Cardiac fibroblast (primary cell): ENCODE measurements at regions not wholly inside any gene's neighbourhood (a gene's known extent, or its start where the extent isn't known, plus 50 kb on each side); places are given as distances from the start of the nearest gene placed in this dataset.
"Not testable (repeated sequence)": the region's sequence is repeated elsewhere in the genome, so short reads cannot be mapped to it uniquely, and the experiment has no call there.

ENCODE experiments used
- DNase-seq, 2 donors: peaks; one replicate each; pipeline versions ENCODE4 v3.0.0 to v3.0.0-alpha.2; 2010; ENCODE audit warnings: low read depth in 2 of 2
- H3K4me3 ChIP-seq, 2 donors: replicated peaks in 1 of 2; 1 replicate in 1 of 2; 2 replicates in 1 of 2; pipeline ENCODE4 v1.5.1; 2011; ENCODE audit warnings: low read depth in 2 of 2, low read length in 2 of 2, mild to moderate bottlenecking in 2 of 2, moderate library complexity in 1 of 2
- TF ChIP-seq, protein P1 (sequence below): IDR thresholded peaks from one replicate; pipeline ENCODE4 v1.5.1; 2011; ENCODE audit warnings: low read depth, mild to moderate bottlenecking, low read length, inconsistent platforms

DNA sequence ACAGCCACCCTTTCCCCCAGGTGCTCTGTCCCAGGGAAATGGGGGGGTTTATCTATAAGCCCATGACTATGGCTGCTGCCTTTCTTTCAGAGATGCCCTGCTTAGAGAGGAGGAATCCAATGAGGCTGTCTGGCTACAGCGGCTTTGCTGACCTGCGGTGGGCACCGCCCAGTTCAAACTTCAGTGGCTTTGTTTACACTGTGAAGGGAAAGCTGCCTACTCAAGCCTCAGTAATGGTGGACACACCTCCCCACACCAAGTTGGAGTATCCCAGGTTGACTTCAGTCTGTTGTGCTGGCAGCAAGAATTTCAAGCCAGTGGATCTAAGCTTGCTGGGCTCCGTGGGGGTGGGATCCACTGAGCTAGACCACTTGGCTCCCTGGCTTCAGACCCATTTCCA, 869.2 kb downstream of the SLC6A15 start:
- no peak overlapping the region for H3K4me3 ChIP-seq
- TF ChIP-seq, protein P1, sequence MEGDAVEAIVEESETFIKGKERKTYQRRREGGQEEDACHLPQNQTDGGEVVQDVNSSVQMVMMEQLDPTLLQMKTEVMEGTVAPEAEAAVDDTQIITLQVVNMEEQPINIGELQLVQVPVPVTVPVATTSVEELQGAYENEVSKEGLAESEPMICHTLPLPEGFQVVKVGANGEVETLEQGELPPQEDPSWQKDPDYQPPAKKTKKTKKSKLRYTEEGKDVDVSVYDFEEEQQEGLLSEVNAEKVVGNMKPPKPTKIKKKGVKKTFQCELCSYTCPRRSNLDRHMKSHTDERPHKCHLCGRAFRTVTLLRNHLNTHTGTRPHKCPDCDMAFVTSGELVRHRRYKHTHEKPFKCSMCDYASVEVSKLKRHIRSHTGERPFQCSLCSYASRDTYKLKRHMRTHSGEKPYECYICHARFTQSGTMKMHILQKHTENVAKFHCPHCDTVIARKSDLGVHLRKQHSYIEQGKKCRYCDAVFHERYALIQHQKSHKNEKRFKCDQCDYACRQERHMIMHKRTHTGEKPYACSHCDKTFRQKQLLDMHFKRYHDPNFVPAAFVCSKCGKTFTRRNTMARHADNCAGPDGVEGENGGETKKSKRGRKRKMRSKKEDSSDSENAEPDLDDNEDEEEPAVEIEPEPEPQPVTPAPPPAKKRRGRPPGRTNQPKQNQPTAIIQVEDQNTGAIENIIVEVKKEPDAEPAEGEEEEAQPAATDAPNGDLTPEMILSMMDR: no peak

DNA sequence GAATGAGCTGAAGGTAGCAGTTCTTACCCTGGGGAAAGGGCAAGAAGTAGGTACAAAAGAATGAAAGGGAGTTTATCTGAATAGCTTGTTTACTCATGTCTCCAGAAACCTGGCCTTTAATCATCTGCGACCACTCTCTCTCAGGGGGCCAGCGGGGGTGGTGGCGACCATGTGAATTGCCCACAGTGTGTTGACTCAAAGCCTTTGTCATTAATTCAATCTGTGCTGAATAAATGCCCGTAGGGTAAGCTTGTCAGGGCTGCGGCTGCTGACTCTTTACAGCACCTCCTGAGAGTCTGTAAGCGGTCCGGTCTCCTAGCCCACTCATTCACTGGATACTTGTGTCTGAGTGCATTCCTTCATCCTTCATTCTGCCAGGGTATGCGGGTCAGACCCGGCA, 874.4 kb downstream of the SLC6A15 start:
- TF ChIP-seq, protein P1: no peak
- DNase-seq: no peak
- H3K4me3 ChIP-seq: no peak overlapping the region

More for the DNA sequence above, 869.2 kb downstream of the SLC6A15 start:
- no peak for DNase-seq

DNA sequence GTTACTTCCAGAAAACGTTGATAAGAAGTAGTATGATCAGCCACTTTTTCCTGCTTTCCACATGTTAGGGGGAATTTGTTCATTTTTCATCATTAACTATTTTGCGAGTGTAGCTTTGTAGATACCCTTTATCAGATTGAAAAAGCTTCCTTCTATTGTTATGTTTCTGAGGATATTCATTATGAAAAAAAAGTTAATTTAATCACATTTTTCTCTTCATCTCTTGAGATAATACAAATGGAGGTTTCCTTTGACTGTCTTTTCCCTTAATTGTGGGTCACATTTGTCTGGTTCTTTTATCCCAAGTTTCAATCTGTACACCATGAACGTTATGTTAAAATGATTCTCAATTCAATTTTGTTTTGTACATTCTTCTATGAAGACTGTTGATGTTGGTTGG, 875.7 kb downstream of the SLC6A15 start:
- no peak overlapping the region for H3K4me3 ChIP-seq
- TF ChIP-seq, protein P1: no peak
- no peak for DNase-seq

DNA sequence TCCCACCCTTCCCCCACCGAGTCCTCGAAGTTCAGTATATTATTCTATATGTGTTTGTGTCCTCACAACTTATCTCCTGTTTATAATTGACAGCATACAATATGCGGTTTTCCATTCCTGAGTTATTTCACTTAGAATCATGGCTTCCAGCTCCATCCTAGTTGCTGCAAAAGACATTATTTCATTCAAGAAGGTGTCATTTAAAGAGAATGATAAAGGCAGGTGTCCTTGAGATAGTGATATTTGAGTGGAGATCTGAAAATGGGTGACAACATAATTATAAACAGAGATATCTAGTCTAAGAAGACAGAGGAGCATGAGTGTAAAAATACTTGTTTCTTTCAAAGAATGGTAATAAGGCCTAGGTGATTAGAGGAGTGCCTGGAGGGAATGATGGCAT, 876.8 kb downstream of the SLC6A15 start:
- DNase-seq: no peak
- TF ChIP-seq, protein P1: no peak
- no peak overlapping the region for H3K4me3 ChIP-seq

DNA sequence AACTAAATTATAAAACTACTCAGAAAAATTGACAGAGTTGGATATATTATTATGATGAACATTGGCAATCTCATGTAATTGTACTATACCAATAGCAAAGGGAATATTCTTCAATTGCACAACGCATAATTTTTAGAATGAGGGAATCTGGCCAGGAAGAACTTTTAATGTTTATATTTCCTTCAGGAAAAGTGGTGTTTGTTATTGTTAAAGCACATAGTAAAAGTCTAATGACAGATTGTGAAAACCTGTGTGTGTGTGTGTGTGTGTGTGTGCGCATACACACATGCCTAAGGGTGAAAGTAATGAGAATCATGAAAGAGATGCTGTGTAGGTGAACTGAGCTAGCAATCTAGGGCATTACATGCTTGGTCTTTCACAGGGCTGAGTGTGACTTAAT, 877.7 kb downstream of the SLC6A15 start:
- DNase-seq: no peak
- TF ChIP-seq, protein P1: no peak
- H3K4me3 ChIP-seq: no peak overlapping the region

DNA sequence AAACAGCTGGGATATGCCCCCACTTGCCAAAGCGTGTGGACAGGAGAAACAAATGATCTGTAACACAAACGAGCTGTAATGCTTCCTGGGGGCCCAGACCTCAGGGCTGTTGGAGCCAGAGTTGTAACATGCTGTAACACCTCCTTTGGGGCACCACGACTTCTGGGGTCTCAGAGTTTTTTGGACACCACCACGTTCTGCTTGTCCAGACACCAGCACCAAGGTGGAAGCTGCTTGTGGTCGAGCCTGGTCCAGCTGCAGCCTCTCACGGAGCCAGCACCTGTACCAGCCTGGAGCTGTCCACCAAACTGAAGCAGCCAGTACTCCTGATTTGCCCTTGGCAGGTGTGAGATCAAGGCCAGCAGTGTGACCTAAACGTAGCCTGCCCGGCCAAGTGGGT, 879.4 kb downstream of the SLC6A15 start:
- TF ChIP-seq, protein P1: no peak

DNA sequence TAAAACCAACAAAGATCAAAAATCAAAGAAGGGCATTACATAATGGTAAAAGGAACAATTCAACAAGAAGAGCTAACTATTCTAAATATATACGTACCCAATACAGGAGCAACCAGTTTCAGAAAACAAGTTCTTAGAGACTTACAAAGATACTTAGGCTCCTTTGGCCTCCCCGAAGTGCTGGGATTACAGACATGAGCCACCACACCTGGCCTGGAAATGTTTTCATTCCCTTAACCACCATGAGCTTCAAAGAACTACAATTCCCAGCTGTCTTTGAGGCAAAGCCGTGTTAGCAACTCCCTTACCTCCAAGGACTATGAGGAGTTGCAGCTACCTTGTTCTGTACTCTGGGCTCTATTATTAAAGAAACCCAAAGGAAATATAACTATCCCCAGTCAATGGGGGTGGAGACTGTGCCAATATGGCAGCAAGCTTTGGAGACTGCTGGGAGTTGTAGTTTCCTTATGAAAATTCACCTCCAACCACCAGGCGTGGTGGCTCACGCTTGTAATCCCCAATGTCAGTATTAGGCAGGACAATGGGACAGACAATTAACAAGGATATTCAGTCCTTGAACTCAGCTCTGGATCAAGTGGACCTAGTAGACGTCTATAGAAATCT, 893.9 kb downstream of the SLC6A15 start:
- DNase-seq, H3K4me3 ChIP-seq: not testable (repeated sequence)

More for the DNA sequence above, 879.4 kb downstream of the SLC6A15 start:
- H3K4me3 ChIP-seq: no peak overlapping the region
- no peak for DNase-seq
